Skeletal muscle tissue (tissue), 3 donors: ENCODE measurements at regions not wholly inside any gene's neighbourhood (a gene's known extent, or its start where the extent isn't known, plus 50 kb on each side); places are given as distances from the start of the nearest gene placed in this dataset.

Source experiments
- H3K27ac ChIP-seq: one replicate; pipeline ENCODE4 v1.7.0; 2013; ENCODE audit warnings: mild to moderate bottlenecking, low read depth, low read length, inconsistent platforms
- H3K27me3 ChIP-seq, 3 donors: one replicate each; pipeline ENCODE4 v1.7.0; 2013; ENCODE audit warnings: low read length in 3 of 3; ENCODE audit not compliant: control insufficient read depth in 3 of 3, insufficient read depth in 3 of 3
- H3K36me3 ChIP-seq, 3 donors: one replicate each; pipeline ENCODE4 v1.7.0; 2013; ENCODE audit warnings: low read length in 3 of 3; ENCODE audit not compliant: control insufficient read depth in 3 of 3, insufficient read depth in 3 of 3
- H3K4me1 ChIP-seq, 3 donors: one replicate each; pipeline ENCODE4 v1.7.0; 2013; ENCODE audit warnings: low read length in 3 of 3, mild to moderate bottlenecking in 3 of 3; ENCODE audit not compliant: control insufficient read depth in 3 of 3, insufficient read depth in 3 of 3
- H3K4me3 ChIP-seq, 3 donors: one replicate each; pipeline ENCODE4 v1.7.0; 2013; ENCODE audit warnings: low read length in 3 of 3
- H3K9ac ChIP-seq, 3 donors: one replicate each; pipeline ENCODE4 v1.7.0; 2013; ENCODE audit warnings: low read length in 3 of 3, mild to moderate bottlenecking in 3 of 3, moderate library complexity in 2 of 3, low read depth in 1 of 3
- H3K9me3 ChIP-seq, 3 donors: one replicate each; pipeline ENCODE4 v1.7.0; 2013; ENCODE audit warnings: low read length in 3 of 3; ENCODE audit not compliant: control insufficient read depth in 3 of 3
- donor health status: Osteomylitis.

DNA sequence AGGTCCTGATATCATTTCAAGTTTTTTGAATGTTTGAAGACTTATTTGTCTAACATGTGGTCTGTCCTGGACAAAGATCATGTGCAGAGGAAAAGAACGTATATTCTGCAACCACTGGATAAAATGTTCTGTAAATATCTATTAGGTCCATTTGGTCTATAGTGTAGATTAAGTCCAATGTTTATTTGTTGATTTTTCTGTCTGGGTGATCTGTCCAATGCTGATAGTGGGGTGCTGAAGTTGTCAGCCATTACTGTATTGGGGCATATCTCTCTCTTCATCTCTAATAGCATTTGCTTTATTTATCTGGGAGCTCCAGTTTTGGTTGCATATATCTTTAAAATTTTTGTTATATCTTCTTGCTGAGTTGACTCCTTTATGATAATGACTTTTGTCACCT, 258.4 kb upstream of the CITED2 start:
- Histone ChIP-seq H3K9ac (no peak overlapping the region), H3K4me1 (no peaks in the 10 kb centered on the region), H3K4me3 (no peak overlapping the region), H3K9me3 (peaks cover 0 to 2% (median 0%) of the 10 kb centered on the region in 3 donors), H3K27ac (no peak overlapping the region), H3K36me3 (no peaks in the 10 kb centered on the region), H3K27me3 (no peaks in the 10 kb centered on the region)

DNA sequence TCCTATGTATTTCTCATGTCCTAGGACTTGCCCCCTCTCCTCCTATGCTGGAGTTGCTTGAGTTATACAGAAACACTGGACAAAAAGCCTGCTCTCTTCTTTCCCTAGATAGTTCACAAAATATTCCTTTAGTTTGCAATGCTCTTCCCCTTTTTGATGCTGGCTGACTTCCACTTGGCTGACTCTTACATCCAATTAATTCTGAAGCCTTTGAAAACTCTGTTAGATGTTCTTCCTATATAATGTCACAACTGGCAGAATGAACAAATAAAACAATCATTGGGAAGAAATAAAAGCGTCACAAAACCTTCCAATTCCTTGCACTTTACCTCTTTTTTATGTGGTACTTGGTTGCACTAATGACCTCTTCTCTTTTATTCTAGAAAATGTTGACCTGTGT, 253.8 kb upstream of the CITED2 start:
- H3K9me3 ChIP-seq = peaks cover 0 to 2% (median 0%) of the 10 kb centered on the region in 3 donors
- peaks cover 0 to 3% (median 0%) of the 10 kb centered on the region in 3 donors for H3K4me1 ChIP-seq
- H3K27ac ChIP-seq = no peak overlapping the region
- no peaks in the 10 kb centered on the region for H3K27me3 ChIP-seq
- no peaks in the 10 kb centered on the region for H3K36me3 ChIP-seq
- H3K4me3 ChIP-seq = no peak overlapping the region
- no peak overlapping the region for H3K9ac ChIP-seq

DNA sequence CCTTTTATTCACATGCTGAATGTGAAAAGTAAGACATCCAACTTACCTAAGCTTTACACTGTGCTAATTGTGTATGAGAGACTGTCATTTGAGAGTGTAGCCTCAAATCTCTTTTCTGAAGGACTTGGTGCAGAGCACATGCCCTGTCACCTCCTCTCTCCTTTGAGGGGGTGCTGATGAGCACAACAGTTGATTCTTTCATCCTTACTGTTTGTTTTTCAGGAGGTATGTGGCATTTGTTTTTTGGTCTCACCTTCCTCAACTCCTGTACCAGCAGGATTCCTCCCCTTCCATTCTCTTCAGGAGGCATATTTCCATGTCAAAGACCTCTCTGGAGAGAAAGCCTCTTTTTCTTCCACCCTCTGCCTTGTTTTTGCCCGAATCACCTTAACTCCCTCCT, 252.6 kb upstream of the CITED2 start:
- no peak overlapping the region for H3K4me3 ChIP-seq
- H3K4me1 ChIP-seq = peaks cover 0 to 3% (median 0%) of the 10 kb centered on the region in 3 donors
- H3K27me3 ChIP-seq = no peaks in the 10 kb centered on the region
- no peaks in the 10 kb centered on the region for H3K36me3 ChIP-seq
- no peak overlapping the region for H3K9ac ChIP-seq
- H3K9me3 ChIP-seq = peaks cover 0 to 2% (median 0%) of the 10 kb centered on the region in 3 donors
- no peak overlapping the region for H3K27ac ChIP-seq

DNA sequence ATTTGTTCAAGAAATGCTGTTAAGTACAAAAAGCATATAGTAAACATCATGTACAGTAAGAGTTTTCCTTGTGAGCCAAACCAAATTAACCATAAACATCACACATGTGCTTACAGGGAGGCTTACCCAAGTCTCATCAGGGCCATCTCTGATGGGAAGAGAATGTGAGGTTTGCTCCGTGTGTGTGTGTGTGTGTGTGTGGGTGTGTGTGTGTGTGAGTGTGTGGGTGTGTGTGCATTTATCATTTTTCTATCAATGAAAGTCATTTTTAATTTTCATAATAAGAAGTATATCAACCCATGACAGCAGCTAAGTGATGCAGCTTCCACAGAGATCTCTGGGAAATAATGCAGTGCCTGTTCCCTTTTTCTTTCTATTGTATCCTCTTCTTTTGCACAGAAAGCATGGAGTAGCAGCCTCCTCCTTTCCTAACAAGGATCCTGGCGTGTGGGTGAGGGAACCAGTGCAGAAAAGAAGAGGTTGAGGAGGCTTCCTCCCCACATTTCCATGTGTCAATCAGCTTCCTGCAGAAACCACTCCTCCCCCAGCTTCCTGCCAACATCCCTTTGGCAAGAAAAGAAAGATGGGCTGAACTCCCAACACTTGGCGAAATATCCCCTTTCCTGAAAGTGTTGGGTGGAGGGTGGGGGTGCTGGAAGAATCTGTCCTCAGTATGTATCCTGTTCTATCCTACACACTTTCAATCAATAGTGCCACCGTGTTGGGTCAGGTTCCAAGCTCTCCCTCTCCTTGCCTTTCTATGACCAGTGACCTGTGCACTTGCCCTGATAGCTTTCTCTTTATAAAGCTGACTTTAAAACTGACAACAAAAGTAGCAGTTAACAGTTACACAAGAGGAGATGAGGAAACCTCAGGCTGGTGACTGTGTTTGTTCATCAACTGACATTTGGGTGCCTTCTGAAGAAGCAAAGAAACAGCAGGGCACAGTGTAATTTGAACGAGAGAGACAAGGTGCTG, 251.8 kb upstream of the CITED2 start:
- Histone ChIP-seq H3K9ac (no peak overlapping the region), H3K27ac (no peak overlapping the region), H3K4me1 (peaks cover 0 to 3% (median 0%) of the 10 kb centered on the region in 3 donors), H3K4me3 (no peak overlapping the region), H3K9me3 (peaks cover 0 to 2% (median 0%) of the 10 kb centered on the region in 3 donors), H3K27me3 (no peaks in the 10 kb centered on the region), H3K36me3 (no peaks in the 10 kb centered on the region)

DNA sequence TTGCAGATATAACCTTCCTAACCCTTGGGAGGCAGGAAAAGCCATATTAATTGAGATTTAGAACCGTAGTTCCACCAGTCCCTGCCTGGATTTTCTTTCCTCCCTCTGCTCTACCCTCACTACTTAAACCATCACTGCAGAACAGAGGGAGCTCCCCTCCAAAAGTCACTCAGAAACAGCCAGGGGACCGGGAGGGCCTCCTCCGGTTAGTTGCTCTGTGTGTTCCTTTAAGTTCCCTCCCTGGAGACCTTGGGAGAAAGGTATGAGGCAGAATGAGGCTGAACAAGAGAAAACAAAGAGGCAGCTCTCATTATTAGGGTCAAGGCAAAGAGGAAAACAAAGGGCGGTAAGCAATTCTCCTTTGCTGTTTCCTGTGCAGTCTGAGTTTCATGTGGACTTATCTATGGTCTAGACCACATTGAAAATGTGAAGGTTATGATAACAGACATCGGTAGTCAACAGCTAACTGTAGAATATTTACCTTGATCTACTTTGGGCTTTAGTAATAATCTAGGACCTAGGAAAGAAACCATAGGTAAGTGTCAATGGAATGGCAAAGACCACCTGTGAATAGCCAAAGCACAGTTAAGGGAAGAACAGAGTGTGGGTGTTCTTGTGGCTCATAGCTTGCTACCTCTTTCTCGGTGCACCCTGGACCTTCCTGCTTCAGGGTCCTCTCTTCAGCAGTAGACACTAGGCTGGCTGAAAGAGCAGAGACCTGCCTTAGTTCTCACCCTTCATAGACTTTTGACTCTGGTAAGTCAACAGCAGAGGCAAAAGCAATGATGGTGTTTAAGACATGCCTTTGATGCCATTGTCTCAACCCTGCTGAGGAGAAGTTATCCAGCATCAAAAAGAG, 250.9 kb upstream of the CITED2 start:
- Histone ChIP-seq H3K27ac (no peak overlapping the region), H3K27me3 (no peaks in the 10 kb centered on the region), H3K9ac (no peak overlapping the region), H3K36me3 (no peaks in the 10 kb centered on the region), H3K9me3 (no peaks in the 10 kb centered on the region), H3K4me3 (no peak overlapping the region), H3K4me1 (peaks cover 0 to 3% (median 0%) of the 10 kb centered on the region in 3 donors)

DNA sequence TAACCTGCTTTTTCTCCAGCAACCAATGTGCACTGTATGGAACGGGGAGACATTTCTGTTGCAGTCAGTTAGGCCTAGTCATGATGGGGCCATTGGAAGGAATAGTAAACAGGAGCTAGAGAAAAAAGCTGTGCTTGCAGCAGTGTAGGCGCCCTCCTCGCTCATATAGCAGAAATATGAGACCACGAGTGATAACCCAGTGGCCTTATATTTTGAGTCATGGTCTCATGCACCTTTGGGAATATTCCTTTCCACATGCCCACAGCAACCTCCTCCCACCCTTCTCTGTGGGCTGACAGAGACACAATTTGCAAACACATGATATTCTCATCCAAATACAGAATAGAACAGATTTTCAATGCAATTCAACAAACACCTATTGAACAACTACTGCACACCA, 248.9 kb upstream of the CITED2 start:
- Histone ChIP-seq H3K4me1 (peaks cover 0 to 3% (median 0%) of the 10 kb centered on the region in 3 donors), H3K4me3 (no peak overlapping the region), H3K9me3 (no peaks in the 10 kb centered on the region), H3K27ac (no peak overlapping the region), H3K9ac (no peak overlapping the region), H3K36me3 (no peaks in the 10 kb centered on the region), H3K27me3 (no peaks in the 10 kb centered on the region)

DNA sequence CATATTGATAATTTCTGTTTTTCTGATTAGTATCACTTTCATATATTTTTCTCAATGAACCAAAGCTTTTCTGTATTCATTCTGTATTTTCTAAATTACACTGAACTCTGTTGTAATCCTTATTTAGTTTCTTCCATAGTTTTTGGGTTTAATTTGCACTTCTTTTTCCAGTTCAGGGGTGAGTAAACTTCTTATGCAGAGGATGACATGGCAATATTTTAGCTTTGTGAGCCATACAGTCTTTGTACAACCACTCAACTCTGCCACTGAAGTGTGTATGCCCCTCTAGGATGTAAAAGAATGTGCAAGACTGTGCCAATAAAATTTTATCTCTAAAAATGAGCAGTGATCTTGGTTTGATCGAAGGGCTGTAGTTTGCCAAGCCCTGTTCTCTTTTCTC, 239.0 kb upstream of the CITED2 start:
- H3K36me3 ChIP-seq = no peaks in the 10 kb centered on the region
- no peak overlapping the region for H3K4me3 ChIP-seq
- no peaks in the 10 kb centered on the region for H3K27me3 ChIP-seq
- H3K4me1 ChIP-seq = no peaks in the 10 kb centered on the region
- no peaks in the 10 kb centered on the region for H3K9me3 ChIP-seq
- H3K9ac ChIP-seq = no peak overlapping the region
- H3K27ac ChIP-seq = no peak overlapping the region

DNA sequence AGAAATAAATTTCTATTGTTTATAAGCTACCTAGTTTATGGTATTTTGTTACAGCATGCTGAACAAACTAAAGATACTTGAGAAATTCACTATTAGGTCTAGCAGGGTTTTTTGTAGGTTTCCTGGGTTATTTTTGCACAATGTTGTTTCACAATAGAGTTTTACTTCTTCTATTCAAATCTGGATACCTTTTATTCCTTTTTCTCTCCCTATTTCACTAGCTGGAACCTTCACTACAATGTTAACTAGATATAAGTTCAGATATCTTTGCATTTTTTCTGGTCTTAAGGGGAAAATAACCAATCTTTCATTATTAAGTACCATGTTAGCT, 237.7 kb upstream of the CITED2 start:
- Histone ChIP-seq H3K9ac (no peak overlapping the region), H3K9me3 (no peaks in the 10 kb centered on the region), H3K36me3 (no peaks in the 10 kb centered on the region), H3K4me3 (no peak overlapping the region), H3K27me3 (no peaks in the 10 kb centered on the region), H3K4me1 (no peaks in the 10 kb centered on the region), H3K27ac (no peak overlapping the region)

DNA sequence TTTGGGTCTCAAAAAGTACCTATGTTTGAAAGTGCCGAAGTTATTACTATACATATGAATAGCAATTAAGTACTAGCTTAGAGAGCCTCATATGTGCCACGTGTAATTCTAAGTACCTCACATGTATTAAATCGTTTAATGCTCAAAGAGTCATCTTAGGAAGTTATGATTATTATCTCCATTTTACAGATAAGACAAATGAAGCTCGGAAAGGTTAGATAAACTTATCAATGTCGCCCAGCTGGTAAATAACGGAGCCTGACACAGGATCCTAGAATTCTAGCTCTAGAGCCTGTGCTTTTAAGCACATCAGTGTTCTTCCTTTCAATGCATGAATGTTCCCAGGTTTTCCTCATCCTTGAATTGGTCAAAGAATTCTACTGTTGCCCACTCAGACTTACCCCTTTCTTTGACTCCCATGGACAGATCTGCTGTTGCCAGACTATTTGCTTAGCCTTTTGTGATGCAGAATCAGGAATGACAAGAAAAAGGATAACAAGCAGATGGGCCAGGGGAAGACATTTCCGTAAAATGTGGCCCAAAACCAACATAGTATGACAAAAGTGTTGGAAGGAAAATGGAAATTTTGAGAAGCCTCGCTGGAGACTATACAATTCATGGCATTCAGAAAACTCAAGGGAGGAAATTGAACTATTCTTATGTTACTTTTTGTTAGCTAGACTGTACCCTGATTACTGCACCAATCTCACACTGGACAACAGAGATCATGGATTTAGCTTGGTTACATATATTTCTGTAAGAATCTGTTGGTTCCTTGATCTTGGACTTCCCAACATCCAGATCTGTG, 237.1 kb upstream of the CITED2 start:
- H3K4me3 ChIP-seq = no peak overlapping the region
- no peak overlapping the region for H3K27ac ChIP-seq
- no peaks in the 10 kb centered on the region for H3K9me3 ChIP-seq
- H3K27me3 ChIP-seq = no peaks in the 10 kb centered on the region
- no peak overlapping the region for H3K9ac ChIP-seq
- no peaks in the 10 kb centered on the region for H3K4me1 ChIP-seq
- no peaks in the 10 kb centered on the region for H3K36me3 ChIP-seq
